H9 (cell line): ENCODE measurements at regions not wholly inside any gene's neighbourhood (a gene's known extent, or its start where the extent isn't known, plus 50 kb on each side); places are given as distances from the start of the nearest gene placed in this dataset.

ENCODE experiments used
- DNase-seq: peaks from one replicate; pipeline ENCODE4 v3.0.0-alpha.2; 2017
- H2AFZ ChIP-seq: one replicate; pipeline ENCODE4 v1.6.1; 2013; ENCODE audit warnings: mild to moderate bottlenecking, low read length, control low read depth, moderate library complexity
- H2AK5ac ChIP-seq: 2 replicates; pipeline ENCODE4 v1.6.1; 2013; ENCODE audit warnings: low read length, control low read depth, mixed read lengths; ENCODE audit not compliant: insufficient read length
- H2BK120ac ChIP-seq: one replicate; pipeline ENCODE4 v1.6.1; 2013; ENCODE audit warnings: low read depth, mild to moderate bottlenecking, low read length, control low read depth, inconsistent platforms; ENCODE audit not compliant: poor library complexity, severe bottlenecking
- H2BK12ac ChIP-seq: 2 replicates; pipeline ENCODE4 v1.6.1; 2013; ENCODE audit warnings: low read length, control low read depth, mixed read lengths, low read depth; ENCODE audit not compliant: insufficient read length
- H2BK15ac ChIP-seq: 2 replicates; pipeline ENCODE4 v1.6.1; 2013; ENCODE audit warnings: low read depth, low read length, control low read depth
- H2BK20ac ChIP-seq: one replicate; pipeline ENCODE4 v1.6.1; 2013; ENCODE audit warnings: low read depth, mild to moderate bottlenecking, low read length, control low read depth, inconsistent platforms; ENCODE audit not compliant: poor library complexity, severe bottlenecking
- H2BK5ac ChIP-seq: 2 replicates; pipeline ENCODE4 v1.6.1; 2013; ENCODE audit warnings: low read length, control low read depth, mixed read lengths; ENCODE audit not compliant: insufficient read length
- H3K14ac ChIP-seq: 2 replicates; pipeline ENCODE4 v1.6.1; 2013; ENCODE audit warnings: low read length, control low read depth; ENCODE audit not compliant: insufficient read depth
- H3K18ac ChIP-seq: 2 replicates; pipeline ENCODE4 v1.6.1; 2013; ENCODE audit warnings: low read depth, mild to moderate bottlenecking, mixed read lengths, low read length, control low read depth; ENCODE audit not compliant: insufficient read length
- H3K23ac ChIP-seq: 2 replicates; pipeline ENCODE4 v1.6.1; 2013; ENCODE audit warnings: low read length, control low read depth, mixed read lengths, low read depth; ENCODE audit not compliant: insufficient read length
- H3K23me2 ChIP-seq: 2 replicates; pipeline ENCODE4 v1.6.1; 2013; ENCODE audit warnings: low read depth, mild to moderate bottlenecking, mixed read lengths, low read length, control low read depth; ENCODE audit not compliant: insufficient read length, poor library complexity, severe bottlenecking
- H3K27ac ChIP-seq: 2 replicates; pipeline ENCODE4 v1.5.1; 2013; ENCODE audit warnings: low read length, control low read depth, mixed read lengths, low read depth; ENCODE audit not compliant: insufficient read length
- H3K27me3 ChIP-seq: 2 replicates; pipeline ENCODE4 v1.6.1; 2013; ENCODE audit warnings: low read length, control low read depth, inconsistent platforms; ENCODE audit not compliant: insufficient read depth
- H3K4ac ChIP-seq: 2 replicates; pipeline ENCODE4 v1.6.1; 2013; ENCODE audit warnings: low read depth, mild to moderate bottlenecking, control low read depth, inconsistent platforms, low read length, moderate library complexity
- H3K4me1 ChIP-seq: 2 replicates; pipeline ENCODE4 v1.6.1; 2013; ENCODE audit warnings: low read length, control low read depth, inconsistent platforms; ENCODE audit not compliant: insufficient read depth
- H3K4me2 ChIP-seq: 2 replicates; pipeline ENCODE4 v1.6.1; 2013; ENCODE audit warnings: low read length, control low read depth, mixed read lengths; ENCODE audit not compliant: insufficient read length, insufficient read depth
- H3K56ac ChIP-seq: 2 replicates; pipeline ENCODE4 v1.6.1; 2013; ENCODE audit warnings: low read depth, mild to moderate bottlenecking, mixed read lengths, low read length, control low read depth; ENCODE audit not compliant: insufficient read length
- H3K79me1 ChIP-seq: 2 replicates; pipeline ENCODE4 v1.6.1; 2013; ENCODE audit warnings: low read depth, mild to moderate bottlenecking, moderate library complexity, low read length, control low read depth, inconsistent platforms; ENCODE audit not compliant: insufficient read depth, poor library complexity, severe bottlenecking
- H3K79me2 ChIP-seq: 2 replicates; pipeline ENCODE4 v1.6.1; 2013; ENCODE audit warnings: low read length, control low read depth, inconsistent platforms; ENCODE audit not compliant: insufficient read depth
- H3K9ac ChIP-seq: 2 replicates; pipeline ENCODE4 v1.6.1; 2013; ENCODE audit warnings: low read length, control low read depth, mixed read lengths; ENCODE audit not compliant: insufficient read length; ENCODE audit errors: extremely low read depth
- H3K9me3 ChIP-seq: one replicate; pipeline ENCODE4 v1.6.1; 2013; ENCODE audit warnings: low read depth, low read length, inconsistent platforms; ENCODE audit not compliant: control insufficient read depth
- H3T11ph ChIP-seq: one replicate; pipeline ENCODE4 v1.6.1; 2013; ENCODE audit warnings: mild to moderate bottlenecking, low read length, control low read depth, inconsistent platforms
- H4K20me1 ChIP-seq: one replicate; pipeline ENCODE4 v1.6.1; 2013; ENCODE audit not compliant: control insufficient read depth, insufficient read length, insufficient read depth
- H4K5ac ChIP-seq: 2 replicates; pipeline ENCODE4 v1.6.1; 2013; ENCODE audit warnings: low read depth, mild to moderate bottlenecking, mixed read lengths, low read length, control low read depth; ENCODE audit not compliant: insufficient read length
- H4K8ac ChIP-seq: replicated peaks from 2 replicates; pipeline ENCODE4 v1.6.1; 2013; ENCODE audit warnings: low read length, control low read depth, mixed read lengths, low read depth; ENCODE audit not compliant: insufficient read length
- H4K91ac ChIP-seq: 2 replicates; pipeline ENCODE4 v1.6.1; 2013; ENCODE audit warnings: low read depth, mild to moderate bottlenecking, moderate library complexity, mixed read lengths, low read length, control low read depth; ENCODE audit not compliant: insufficient read length
- H3K27ac Mint-ChIP-seq, 3 experiments: 2 replicates in 2 of 3; 3 replicates in 1 of 3; pipeline ENCODE4 v1.8.0; 2020 to 2021; ENCODE audit warnings: mixed read lengths in 3 of 3, mild to moderate bottlenecking in 1 of 3, moderate library complexity in 1 of 3
- H3K27me3 Mint-ChIP-seq: 2 replicates; pipeline ENCODE4 v1.8.0; 2021; ENCODE audit warnings: low read depth, mild to moderate bottlenecking, moderate library complexity, mixed read lengths
- H3K36me3 Mint-ChIP-seq, 3 experiments: 2 replicates in 2 of 3; 3 replicates in 1 of 3; pipeline ENCODE4 v1.8.0; 2020 to 2021; ENCODE audit warnings: low read depth in 3 of 3, mixed read lengths in 3 of 3; ENCODE audit not compliant: insufficient read depth in 1 of 3
- H3K4me1 Mint-ChIP-seq, 2 experiments: 2 replicates each; pipeline ENCODE4 v1.8.0; 2020; ENCODE audit warnings: mixed read lengths in 2 of 2
- H3K4me3 Mint-ChIP-seq, 2 experiments: 2 replicates in 1 of 2; 3 replicates in 1 of 2; pipeline ENCODE4 v1.8.0; 2020 to 2021; ENCODE audit warnings: mild to moderate bottlenecking in 2 of 2, mixed read lengths in 2 of 2, moderate library complexity in 1 of 2
- H3K9me3 Mint-ChIP-seq, 2 experiments: 2 replicates in 1 of 2; 3 replicates in 1 of 2; pipeline ENCODE4 v1.8.0; 2020; ENCODE audit warnings: mild to moderate bottlenecking in 2 of 2, mixed read lengths in 2 of 2, moderate library complexity in 1 of 2
- CTCF ChIP-seq: fragments of 200-600 bp; sonication (generic); conservative IDR thresholded peaks from 3 replicates; pipeline ENCODE4 v1.8.0; 2021; ENCODE audit warnings: antibody characterized with exemption, mild to moderate bottlenecking
- WGBS: extraction: QIAGEN DNeasy Blood & Tissue Kit; methylation state at CpG from one replicate; pipeline ENCODE4 v1.1.7; 2013; ENCODE audit warnings: missing lambda C conversion rate, low lambda C conversion rate, mixed read lengths; ENCODE audit not compliant: insufficient read length; ENCODE audit errors: extremely low coverage; 5-methylcytosine and 5-hydroxymethylcytosine counted together

DNA sequence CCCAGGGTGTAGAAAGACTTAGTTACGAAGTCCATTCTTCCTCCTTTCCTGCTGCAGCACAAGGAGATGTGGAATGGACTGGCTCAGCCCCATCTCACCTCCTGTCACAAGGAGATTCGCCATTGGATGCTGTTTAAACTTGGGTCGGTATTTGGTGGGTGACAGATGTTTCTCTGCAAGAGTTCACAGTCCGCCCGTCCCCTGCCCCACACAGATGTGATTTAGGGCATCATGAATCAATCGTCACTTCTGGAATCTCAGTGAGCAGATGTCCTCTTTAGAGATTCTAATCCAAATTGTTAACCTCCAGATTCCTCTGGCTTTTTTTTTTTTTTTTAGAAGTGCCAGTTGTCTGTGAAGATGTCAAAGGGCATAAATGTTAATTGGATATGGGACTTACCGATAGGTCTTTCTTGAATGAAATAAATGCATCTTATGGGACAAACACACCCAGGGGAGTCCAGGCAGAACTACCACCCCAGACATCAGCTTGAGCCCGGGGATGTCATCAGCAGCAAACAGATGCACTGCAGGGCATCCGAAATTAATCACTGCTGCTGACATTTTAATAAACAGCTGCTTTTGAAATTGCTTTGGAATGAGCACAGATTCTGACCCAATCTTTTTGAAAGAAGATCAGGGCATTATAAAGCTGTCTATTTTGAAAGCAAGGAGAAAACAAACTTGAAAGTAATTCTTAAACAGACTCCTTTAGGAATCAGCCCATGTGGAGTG, 117.6 kb upstream of the CDH4 start:
- no peak for DNase-seq
- no peak overlapping the region for H3K4ac ChIP-seq
- H3K9ac ChIP-seq = no peak overlapping the region
- H3K27ac Mint-ChIP-seq = no peak overlapping the region
- no peak overlapping the region for H2BK15ac ChIP-seq
- H3T11ph ChIP-seq = no peak overlapping the region
- H2BK120ac ChIP-seq = no peak overlapping the region
- H3K79me1 ChIP-seq = no peaks in the 10 kb centered on the region
- H3K23me2 ChIP-seq = no peaks in the 10 kb centered on the region
- peaks cover 0 to 2% of the 10 kb centered on the region in 2 experiments; a peak in 2 of 5 replicates for H3K9me3 Mint-ChIP-seq
- no peak overlapping the region for H3K4me3 Mint-ChIP-seq
- H3K23ac ChIP-seq = no peak overlapping the region
- H4K91ac ChIP-seq = no peak overlapping the region
- TF ChIP-seq CTCF = no peak
- no peak overlapping the region for H4K8ac ChIP-seq
- H3K27ac ChIP-seq = no peak overlapping the region
- H2BK20ac ChIP-seq = no peak overlapping the region
- no peaks in the 10 kb centered on the region; a peak in 1 of 7 replicates for H3K36me3 Mint-ChIP-seq
- peaks cover 13 to 21% of the 10 kb centered on the region in 2 experiments for H3K4me1 Mint-ChIP-seq
- no peak overlapping the region for H2BK5ac ChIP-seq
- H2AFZ ChIP-seq = no peak overlapping the region
- no peak overlapping the region for H3K14ac ChIP-seq
- H3K4me2 ChIP-seq = no peak overlapping the region
- no peaks in the 10 kb centered on the region for H4K20me1 ChIP-seq
- no peak overlapping the region for H4K5ac ChIP-seq
- H3K27me3 ChIP-seq = peaks cover 13% of the 10 kb centered on the region; the same call in 1 of the 2 replicates
- H2AK5ac ChIP-seq = no peak overlapping the region
- no CpG with 5 or more reads among the region's 9 CpGs for WGBS
- H3K79me2 ChIP-seq = no peaks in the 10 kb centered on the region
- no peak overlapping the region for H2BK12ac ChIP-seq
- no peak overlapping the region for H3K56ac ChIP-seq
- H3K18ac ChIP-seq = no peak overlapping the region
- no peaks in the 10 kb centered on the region for H3K4me1 ChIP-seq
- no peaks in the 10 kb centered on the region for H3K9me3 ChIP-seq
- H3K27me3 Mint-ChIP-seq = peaks cover 94% of the 10 kb centered on the region
